HUES64 (cell line): ENCODE measurements at regions not wholly inside any gene's neighbourhood (a gene's known extent, or its start where the extent isn't known, plus 50 kb on each side); places are given as distances from the start of the nearest gene placed in this dataset.
"Not testable (repeated sequence)": the region's sequence is repeated elsewhere in the genome, so short reads cannot be mapped to it uniquely, and the experiment has no call there.

Source experiments
- H3K27ac ChIP-seq: 2 replicates; pipeline ENCODE4 v1.7.0; 2013; ENCODE audit warnings: low read depth, low read length, inconsistent platforms
- H3K27me3 ChIP-seq: 2 replicates; pipeline ENCODE4 v1.6.1; 2013; ENCODE audit warnings: mild to moderate bottlenecking, low read length; ENCODE audit not compliant: insufficient read depth
- H3K36me3 ChIP-seq: 2 replicates; pipeline ENCODE4 v1.6.1; 2013; ENCODE audit warnings: mild to moderate bottlenecking, low read length; ENCODE audit not compliant: insufficient read depth
- H3K4me1 ChIP-seq: 2 replicates; pipeline ENCODE4 v1.6.1; 2013; ENCODE audit warnings: mild to moderate bottlenecking, low read length, moderate library complexity; ENCODE audit not compliant: insufficient read depth
- H3K4me3 ChIP-seq: 2 replicates; pipeline ENCODE4 v1.5.1; 2013; ENCODE audit warnings: mild to moderate bottlenecking, low read length, moderate library complexity
- H3K9ac ChIP-seq: 2 replicates; pipeline ENCODE4 v1.6.1; 2013; ENCODE audit warnings: mild to moderate bottlenecking, low read depth, low read length
- H3K9me3 ChIP-seq: 2 replicates; pipeline ENCODE4 v1.6.1; 2013; ENCODE audit warnings: low read depth, low read length; ENCODE audit not compliant: insufficient read depth
- WGBS: fragments of 150-250, 120-280 bp; methylation state at CpG from one replicate; pipeline ENCODE4 v1.1.7; 2013; ENCODE audit warnings: missing lambda C conversion rate; 5-methylcytosine and 5-hydroxymethylcytosine counted together

DNA sequence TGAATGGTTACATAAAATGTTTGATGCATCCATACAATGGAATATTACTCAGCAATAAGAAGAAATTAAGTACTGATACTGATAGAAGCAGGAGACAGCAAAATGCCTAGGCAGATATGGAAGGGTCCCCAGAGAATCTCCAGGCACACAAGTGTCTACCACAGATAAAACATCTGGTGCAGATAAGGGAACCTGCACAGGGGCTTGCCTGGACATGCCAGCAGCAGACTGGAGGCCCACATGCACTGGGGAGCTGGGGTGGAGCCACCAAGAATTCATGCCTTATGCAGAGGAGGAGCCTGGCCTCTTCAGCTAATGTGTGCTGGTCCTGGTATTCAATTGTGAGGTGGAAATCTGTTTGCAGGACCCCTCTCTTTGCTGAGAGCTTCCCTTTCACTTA is 129.2 kb upstream of the CTSV start:
- H3K36me3 ChIP-seq = peaks cover 77% of the 10 kb centered on the region
- H3K9me3 ChIP-seq, H3K4me3 ChIP-seq, H3K27ac ChIP-seq, H3K27me3 ChIP-seq, H3K9ac ChIP-seq: not testable (repeated sequence)
- H3K4me1 ChIP-seq = peaks cover 11% of the 10 kb centered on the region

DNA sequence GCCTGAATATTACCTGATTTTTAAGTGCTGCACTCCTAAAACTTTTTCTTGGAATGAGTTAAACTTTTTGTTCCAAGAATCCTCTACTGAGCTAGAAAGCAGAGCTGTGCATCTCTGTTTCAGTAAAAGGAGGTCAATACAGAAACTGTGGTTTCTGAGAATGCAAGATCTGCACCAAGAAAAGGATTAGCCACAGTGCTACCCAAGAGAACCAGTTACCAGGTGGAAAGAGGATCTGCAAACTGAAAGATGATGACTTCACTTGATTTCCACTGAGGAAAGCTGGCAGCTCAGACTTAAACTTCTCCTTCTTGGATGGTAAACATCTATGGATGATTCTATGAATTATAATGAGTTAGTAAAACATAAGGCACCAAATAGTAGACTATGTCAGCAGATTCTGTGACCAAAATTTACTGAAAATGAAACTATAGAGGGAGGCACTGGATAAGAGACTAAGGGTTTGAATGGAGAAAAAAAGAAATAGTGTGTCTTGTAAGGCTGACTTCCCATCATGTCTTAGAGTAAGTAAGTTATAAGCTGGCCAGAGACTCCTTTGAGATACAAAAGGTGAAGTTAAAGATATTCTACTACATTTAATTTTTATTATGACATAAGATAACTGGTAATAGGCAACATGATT is 127.7 kb upstream of the CTSV start:
- H3K9me3 ChIP-seq, H3K27me3 ChIP-seq, H3K4me3 ChIP-seq, H3K27ac ChIP-seq, H3K9ac ChIP-seq: not testable (repeated sequence)
- H3K36me3 ChIP-seq = peaks cover 76% of the 10 kb centered on the region
- H3K4me1 ChIP-seq = peaks cover 11% of the 10 kb centered on the region

DNA sequence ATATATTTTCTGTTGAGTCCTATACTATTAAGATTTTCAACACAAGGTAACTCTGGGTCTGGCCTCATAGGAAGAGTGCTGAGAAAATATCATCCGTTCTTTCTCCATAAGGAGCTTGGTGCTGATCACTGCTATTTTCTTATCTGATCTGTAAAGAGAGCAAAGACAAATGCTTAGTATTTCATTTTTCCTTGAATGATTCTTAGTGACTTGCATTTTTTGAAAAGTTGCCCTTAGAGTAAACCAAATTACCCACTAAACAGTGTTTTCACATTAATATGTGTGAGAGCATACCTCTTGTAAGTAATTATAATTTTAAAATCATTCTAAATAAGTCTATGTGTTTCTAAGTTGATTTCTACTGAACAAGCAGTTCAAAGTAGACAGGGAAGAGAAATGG is 121.3 kb upstream of the CTSV start:
- 95% methylated on average over 1 of the region's 1 CpG for WGBS
- Histone ChIP-seq H3K36me3 (peaks cover 81% of the 10 kb centered on the region), H3K27me3 (no peaks in the 10 kb centered on the region), H3K9ac (no peak overlapping the region), H3K4me1 (no peaks in the 10 kb centered on the region), H3K27ac (no peak overlapping the region), H3K9me3 (no peaks in the 10 kb centered on the region), H3K4me3 (no peak overlapping the region)

DNA sequence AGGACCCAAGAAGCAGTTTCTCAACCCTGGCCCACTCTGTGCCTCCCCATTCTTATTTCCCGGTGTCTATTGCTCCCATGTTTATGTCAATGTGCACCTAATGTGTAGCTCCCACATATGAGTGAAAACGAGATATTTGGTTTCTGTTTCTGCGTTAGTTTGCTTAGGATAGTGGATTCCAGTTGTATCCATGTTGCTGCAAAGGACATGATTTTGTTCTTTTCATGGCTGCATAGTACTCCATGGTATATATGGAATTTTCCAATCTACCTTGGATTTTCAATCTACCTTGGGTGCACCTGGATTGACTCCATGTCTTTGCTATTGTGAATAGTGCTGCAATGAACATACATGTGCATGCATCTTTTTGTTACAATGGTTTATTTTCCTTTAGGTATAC is 119.8 kb upstream of the CTSV start:
- not testable (repeated sequence) for H3K27me3 ChIP-seq, H3K4me1 ChIP-seq, H3K9ac ChIP-seq, H3K9me3 ChIP-seq, H3K27ac ChIP-seq, H3K4me3 ChIP-seq
- 99% methylated on average over 3 of the region's 3 CpGs for WGBS
- peaks cover 84% of the 10 kb centered on the region for H3K36me3 ChIP-seq

- H3K9me3 ChIP-seq, H3K4me1 ChIP-seq, H3K4me3 ChIP-seq, H3K27ac ChIP-seq, H3K9ac ChIP-seq, H3K27me3 ChIP-seq: not testable (repeated sequence)
- peaks cover 95% of the 10 kb centered on the region for H3K36me3 ChIP-seq
- whole genome bisulfite sequencing = 96% methylated on average over 5 of the region's 5 CpGs
Observed at GRCh38 chr9:97155441-97155840, 116.5 kb upstream of the CTSV start.

DNA sequence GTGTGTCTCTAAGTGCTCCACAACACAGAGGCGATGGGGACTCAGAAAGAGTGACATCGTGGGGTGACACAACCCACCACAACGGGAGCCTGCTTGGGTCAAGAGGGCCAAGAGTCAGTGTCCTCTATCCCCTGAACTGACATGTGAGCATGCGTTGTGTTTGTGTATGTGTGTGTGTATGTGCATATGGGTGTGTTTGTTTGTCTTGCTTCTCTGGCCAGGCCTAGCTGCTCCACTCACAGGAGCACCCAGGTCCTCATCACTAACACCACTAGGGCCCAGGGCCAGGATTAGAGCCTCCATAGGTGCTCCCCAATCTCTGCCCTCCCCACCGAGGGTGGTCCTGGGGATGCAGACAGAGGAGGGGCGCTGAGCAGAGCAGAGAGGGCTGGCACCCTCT is 115.0 kb upstream of the CTSV start:
- 99% methylated on average over 6 of the region's 6 CpGs for WGBS
- Histone ChIP-seq H3K27me3 (no peaks in the 10 kb centered on the region), H3K4me3 (no peak overlapping the region), H3K9me3 (no peaks in the 10 kb centered on the region), H3K4me1 (peaks cover 17% of the 10 kb centered on the region), H3K36me3 (peaks cover 87% of the 10 kb centered on the region), H3K27ac (no peak overlapping the region), H3K9ac (no peak overlapping the region)

GRCh38 chr9:97153160-97153559 is 114.2 kb upstream of the CTSV start:
- not testable (repeated sequence) for H3K27me3 ChIP-seq, H3K4me3 ChIP-seq, H3K9ac ChIP-seq, H3K27ac ChIP-seq, H3K9me3 ChIP-seq
- peaks cover 84% of the 10 kb centered on the region for H3K36me3 ChIP-seq
- H3K4me1 ChIP-seq = peaks cover 25% of the 10 kb centered on the region
- WGBS = 96% methylated on average over 5 of the region's 5 CpGs

DNA sequence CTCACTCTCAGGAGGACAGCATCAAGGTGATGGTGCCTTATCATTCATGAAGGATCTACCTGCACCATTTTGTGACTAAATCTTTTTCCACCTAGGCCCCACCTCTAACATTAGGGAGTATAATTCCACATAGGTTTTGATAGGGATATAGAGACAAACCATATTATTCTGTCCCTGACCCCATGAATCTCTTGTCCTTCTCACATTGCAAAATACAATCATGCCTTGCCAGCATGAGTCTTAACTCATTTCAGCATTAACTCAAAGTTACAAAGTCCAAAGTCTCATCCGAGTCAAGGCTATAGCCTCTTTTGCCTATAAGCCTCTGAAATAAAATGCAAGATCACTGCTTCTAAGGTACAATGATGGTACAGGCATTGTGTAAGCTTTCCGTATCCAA is 111.5 kb upstream of the CTSV start:
- Histone ChIP-seq H3K36me3 (peaks cover 67% of the 10 kb centered on the region), H3K4me1 (peaks cover 39% of the 10 kb centered on the region), H3K27ac (peak overlapping the region; percentile 41; the same call in 1 of the 2 replicates)
- not testable (repeated sequence) for H3K27me3 ChIP-seq, H3K4me3 ChIP-seq, H3K9ac ChIP-seq, H3K9me3 ChIP-seq
- WGBS = 98% methylated on average over 2 of the region's 2 CpGs

GRCh38 chr9:97148428-97148827 is 109.5 kb upstream of the CTSV start:
- Histone ChIP-seq H3K4me1 (peaks cover 39% of the 10 kb centered on the region), H3K36me3 (peaks cover 60% of the 10 kb centered on the region), H3K9ac (peak overlapping the region; percentile 17; the same call in 1 of the 2 replicates), H3K27ac (peak overlapping the region; percentile 86; the same call in 1 of the 2 replicates)
- H3K9me3 ChIP-seq, H3K27me3 ChIP-seq, H3K4me3 ChIP-seq: not testable (repeated sequence)
- WGBS = 23% methylated on average over 3 of the region's 3 CpGs

GRCh38 chr9:97145680-97146079 is 106.7 kb upstream of the CTSV start:
- not testable (repeated sequence) for H3K9me3 ChIP-seq, H3K27me3 ChIP-seq, H3K9ac ChIP-seq, H3K27ac ChIP-seq, H3K4me3 ChIP-seq
- H3K4me1 ChIP-seq = peaks cover 34% of the 10 kb centered on the region
- peaks cover 50% of the 10 kb centered on the region for H3K36me3 ChIP-seq

- Histone ChIP-seq H3K4me3 (no peak overlapping the region), H3K4me1 (no peaks in the 10 kb centered on the region), H3K36me3 (peaks cover 57% of the 10 kb centered on the region), H3K27ac (no peak overlapping the region), H3K27me3 (no peaks in the 10 kb centered on the region), H3K9me3 (no peaks in the 10 kb centered on the region), H3K9ac (no peak overlapping the region)
- 50% methylated on average over 2 of the region's 2 CpGs for WGBS
Observed at GRCh38 chr9:97140566-97140965, 101.6 kb upstream of the CTSV start.

- H3K9me3 ChIP-seq = no peaks in the 10 kb centered on the region
- H3K4me1 ChIP-seq = no peaks in the 10 kb centered on the region
- no peak overlapping the region for H3K4me3 ChIP-seq
- H3K27me3 ChIP-seq = no peaks in the 10 kb centered on the region
- peaks cover 42% of the 10 kb centered on the region for H3K36me3 ChIP-seq
- 97% methylated on average over 2 of the region's 2 CpGs for WGBS
- no peak overlapping the region for H3K27ac ChIP-seq
- H3K9ac ChIP-seq = no peak overlapping the region
Observed at GRCh38 chr9:97136421-97136820, 97.5 kb upstream of the CTSV start.
